Neural cell (in vitro differentiated cells): ENCODE measurements at regions not wholly inside any gene's neighbourhood (a gene's known extent, or its start where the extent isn't known, plus 50 kb on each side); places are given as distances from the start of the nearest gene placed in this dataset.

Source experiments
- EP300 ChIP-seq: fragments of 450-650 bp; conservative IDR thresholded peaks from 2 replicates; pipeline ENCODE4 v1.6.1; 2014; ENCODE audit warnings: antibody characterized with exemption, mild to moderate bottlenecking, moderate library complexity; ENCODE audit not compliant: poor library complexity, severe bottlenecking
- EZH2 ChIP-seq: fragments of 200-600, 300-800 bp; shearing (Covaris generic), sonication (generic); IDR thresholded peaks from 2 replicates; pipeline ENCODE4 v1.6.1; 2014; ENCODE audit warnings: antibody characterized with exemption, low read length, borderline replicate concordance, mild to moderate bottlenecking; ENCODE audit not compliant: insufficient read depth, poor library complexity, severe bottlenecking
- MXI1 ChIP-seq: fragments of 450-650 bp; conservative IDR thresholded peaks from 2 replicates; pipeline ENCODE4 v1.6.1; 2014; ENCODE audit warnings: antibody characterized with exemption, mild to moderate bottlenecking; ENCODE audit not compliant: poor library complexity, severe bottlenecking
- POLR2AphosphoS5 ChIP-seq: IDR thresholded peaks from 2 replicates; pipeline ENCODE4 v1.6.1; 2012
- RAD21 ChIP-seq: fragments of 450-650 bp; conservative IDR thresholded peaks from 2 replicates; pipeline ENCODE4 v1.6.1; 2014; ENCODE audit warnings: antibody characterized with exemption, mild to moderate bottlenecking, moderate library complexity
- SMC3 ChIP-seq: fragments of 450-650 bp; conservative IDR thresholded peaks from 2 replicates; pipeline ENCODE4 v1.6.1; 2014; ENCODE audit warnings: antibody characterized with exemption, mild to moderate bottlenecking, moderate library complexity; ENCODE audit not compliant: poor library complexity
- TAF1 ChIP-seq: IDR thresholded peaks from 2 replicates; pipeline ENCODE4 v1.6.1; 2012; ENCODE audit warnings: low read depth
- TF ChIP-seq, protein P1 (sequence below): fragments of 450-650 bp; IDR thresholded peaks from 2 replicates; pipeline ENCODE4 v1.5.1; 2014; ENCODE audit warnings: antibody characterized with exemption, mild to moderate bottlenecking, moderate library complexity; ENCODE audit not compliant: poor library complexity, severe bottlenecking
- TF ChIP-seq, protein P2 (sequence below): IDR thresholded peaks from 2 replicates; pipeline ENCODE4 v1.6.1; 2012; ENCODE audit warnings: borderline replicate concordance

DNA sequence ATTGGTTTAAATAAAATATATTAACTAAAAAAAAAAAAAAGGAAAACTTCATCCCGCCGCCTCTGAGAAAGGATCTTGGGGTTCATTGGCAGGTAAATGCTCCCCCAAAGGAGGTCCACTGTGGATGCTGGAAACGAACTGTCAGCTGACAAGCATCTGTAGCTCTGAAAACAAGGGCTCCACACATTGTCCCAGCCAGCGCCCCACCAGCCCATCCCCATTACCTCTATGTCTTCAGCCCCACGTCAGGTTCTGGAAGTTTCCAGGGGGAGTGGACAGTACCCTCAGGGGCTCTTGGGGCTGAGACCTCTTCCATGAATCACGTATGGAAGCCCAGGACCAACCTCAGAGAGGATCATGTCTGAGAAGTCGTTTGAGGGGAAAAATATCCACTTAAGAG lies 66.4 kb upstream of the WNT7B start:
- TF ChIP-seq, protein P1, sequence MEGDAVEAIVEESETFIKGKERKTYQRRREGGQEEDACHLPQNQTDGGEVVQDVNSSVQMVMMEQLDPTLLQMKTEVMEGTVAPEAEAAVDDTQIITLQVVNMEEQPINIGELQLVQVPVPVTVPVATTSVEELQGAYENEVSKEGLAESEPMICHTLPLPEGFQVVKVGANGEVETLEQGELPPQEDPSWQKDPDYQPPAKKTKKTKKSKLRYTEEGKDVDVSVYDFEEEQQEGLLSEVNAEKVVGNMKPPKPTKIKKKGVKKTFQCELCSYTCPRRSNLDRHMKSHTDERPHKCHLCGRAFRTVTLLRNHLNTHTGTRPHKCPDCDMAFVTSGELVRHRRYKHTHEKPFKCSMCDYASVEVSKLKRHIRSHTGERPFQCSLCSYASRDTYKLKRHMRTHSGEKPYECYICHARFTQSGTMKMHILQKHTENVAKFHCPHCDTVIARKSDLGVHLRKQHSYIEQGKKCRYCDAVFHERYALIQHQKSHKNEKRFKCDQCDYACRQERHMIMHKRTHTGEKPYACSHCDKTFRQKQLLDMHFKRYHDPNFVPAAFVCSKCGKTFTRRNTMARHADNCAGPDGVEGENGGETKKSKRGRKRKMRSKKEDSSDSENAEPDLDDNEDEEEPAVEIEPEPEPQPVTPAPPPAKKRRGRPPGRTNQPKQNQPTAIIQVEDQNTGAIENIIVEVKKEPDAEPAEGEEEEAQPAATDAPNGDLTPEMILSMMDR: no peak
- no peak for TF ChIP-seq EZH2
- TF ChIP-seq POLR2AphosphoS5: no peak
- no peak for TF ChIP-seq SMC3
- no peak for TF ChIP-seq EP300
- no peak for TF ChIP-seq TAF1
- TF ChIP-seq, protein P2, sequence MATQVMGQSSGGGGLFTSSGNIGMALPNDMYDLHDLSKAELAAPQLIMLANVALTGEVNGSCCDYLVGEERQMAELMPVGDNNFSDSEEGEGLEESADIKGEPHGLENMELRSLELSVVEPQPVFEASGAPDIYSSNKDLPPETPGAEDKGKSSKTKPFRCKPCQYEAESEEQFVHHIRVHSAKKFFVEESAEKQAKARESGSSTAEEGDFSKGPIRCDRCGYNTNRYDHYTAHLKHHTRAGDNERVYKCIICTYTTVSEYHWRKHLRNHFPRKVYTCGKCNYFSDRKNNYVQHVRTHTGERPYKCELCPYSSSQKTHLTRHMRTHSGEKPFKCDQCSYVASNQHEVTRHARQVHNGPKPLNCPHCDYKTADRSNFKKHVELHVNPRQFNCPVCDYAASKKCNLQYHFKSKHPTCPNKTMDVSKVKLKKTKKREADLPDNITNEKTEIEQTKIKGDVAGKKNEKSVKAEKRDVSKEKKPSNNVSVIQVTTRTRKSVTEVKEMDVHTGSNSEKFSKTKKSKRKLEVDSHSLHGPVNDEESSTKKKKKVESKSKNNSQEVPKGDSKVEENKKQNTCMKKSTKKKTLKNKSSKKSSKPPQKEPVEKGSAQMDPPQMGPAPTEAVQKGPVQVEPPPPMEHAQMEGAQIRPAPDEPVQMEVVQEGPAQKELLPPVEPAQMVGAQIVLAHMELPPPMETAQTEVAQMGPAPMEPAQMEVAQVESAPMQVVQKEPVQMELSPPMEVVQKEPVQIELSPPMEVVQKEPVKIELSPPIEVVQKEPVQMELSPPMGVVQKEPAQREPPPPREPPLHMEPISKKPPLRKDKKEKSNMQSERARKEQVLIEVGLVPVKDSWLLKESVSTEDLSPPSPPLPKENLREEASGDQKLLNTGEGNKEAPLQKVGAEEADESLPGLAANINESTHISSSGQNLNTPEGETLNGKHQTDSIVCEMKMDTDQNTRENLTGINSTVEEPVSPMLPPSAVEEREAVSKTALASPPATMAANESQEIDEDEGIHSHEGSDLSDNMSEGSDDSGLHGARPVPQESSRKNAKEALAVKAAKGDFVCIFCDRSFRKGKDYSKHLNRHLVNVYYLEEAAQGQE: no peak
- TF ChIP-seq MXI1: no peak
- no peak for TF ChIP-seq RAD21
